GM12878 (cell line): ENCODE measurements at regions not wholly inside any gene's neighbourhood (a gene's known extent, or its start where the extent isn't known, plus 50 kb on each side); places are given as distances from the start of the nearest gene placed in this dataset.

Experiments used
- ATAC-seq: fragments of 200-7000 bp; cut with Tn5 transposase; 3 replicates; pipeline ENCODE4 v1.9.1; 2020; ENCODE audit warnings: mild to moderate bottlenecking, moderate library complexity
- BruUV-seq: library from RNA; stranded (reverse); fragments of 400-500 nt; replicated peaks from 2 replicates; lab custom pipeline; 2021; lab: Mats Ljungman, UMichigan
- CTCF ChIA-PET: fragments of 300-600 bp; sonication (Branson Sonifier 250); formaldehyde crosslinking; extraction: SDS; loops from one replicate; lab custom pipeline; 2021; ENCODE audit warnings: inconsistent platforms; lab: Yijun Ruan, JAX
- POLR2A ChIA-PET: fragments of 350-600 bp; formaldehyde crosslinking; extraction: SDS; loops from one replicate; lab custom pipeline; 2021; ENCODE audit warnings: inconsistent platforms; lab: Charles Lee
- RAD21 ChIA-PET: fragments of 300-600 bp; sonication (Branson Sonifier 250); formaldehyde crosslinking; loops from one replicate; lab custom pipeline; 2023; ENCODE audit warnings: antibody characterized with exemption; ENCODE audit not compliant: unreplicated experiment; lab: Charles Lee
- SMC1A ChIA-PET: fragments of 300-600 bp; sonication (Branson Sonifier 250); formaldehyde crosslinking; loops from one replicate; lab custom pipeline; 2023; ENCODE audit not compliant: unreplicated experiment, uncharacterized antibody; lab: Charles Lee
- DNase-seq: peaks from one replicate; pipeline ENCODE4 v3.0.0-alpha.2; 2011; ENCODE audit warnings: low read depth, low spot score
- FAIRE-seq: peaks from 3 replicates; lab custom pipeline; 2011; peaks lifted over from hg19 to GRCh38; lab: Jason Lieb, UNC
- H2AFZ ChIP-seq: 2 replicates; pipeline ENCODE4 v1.6.0; 2011; ENCODE audit warnings: low read depth, low read length, control low read depth; ENCODE audit not compliant: control insufficient read depth
- H3K27ac ChIP-seq: 2 replicates; pipeline ENCODE4 v1.5.1; 2011; ENCODE audit warnings: control low read depth; ENCODE audit not compliant: control insufficient read depth, insufficient read depth
- H3K27me3 ChIP-seq, 2 experiments: replicated peaks in 1 of 2; 2 replicates each; pipeline versions ENCODE4 v1.6.0 to v1.6.1; 2011; ENCODE audit warnings: low read length in 1 of 2; ENCODE audit not compliant: control insufficient read depth in 2 of 2, insufficient read depth in 2 of 2
- H3K36me3 ChIP-seq, 2 experiments: 2 replicates each; pipeline ENCODE4 v1.5.1; 2011; ENCODE audit warnings: low read length in 1 of 2; ENCODE audit not compliant: control insufficient read depth in 2 of 2, insufficient read depth in 2 of 2
- H3K4me1 ChIP-seq: 2 replicates; pipeline ENCODE4 v1.6.1; 2011; ENCODE audit warnings: mild to moderate bottlenecking, low read length, moderate library complexity, mixed read lengths; ENCODE audit not compliant: control insufficient read depth, insufficient read depth
- H3K4me2 ChIP-seq: 2 replicates; pipeline ENCODE4 v1.6.0; 2011; ENCODE audit warnings: control low read depth; ENCODE audit not compliant: control insufficient read depth, insufficient read depth
- H3K4me3 ChIP-seq: fragments of 200-600 bp; sonication (generic); 2 replicates; pipeline ENCODE4 v1.5.1; 2016
- H3K79me2 ChIP-seq: 2 replicates; pipeline ENCODE4 v1.6.0; 2011; ENCODE audit warnings: low read length; ENCODE audit not compliant: control insufficient read depth, insufficient read depth
- H3K9ac ChIP-seq: 2 replicates; pipeline ENCODE4 v1.8.0; 2011; ENCODE audit warnings: low read length, control low read depth, mixed read lengths; ENCODE audit not compliant: control insufficient read depth, insufficient read depth
- H3K9me3 ChIP-seq: replicated peaks from 3 replicates; pipeline ENCODE4 v1.5.1; 2011; ENCODE audit warnings: mild to moderate bottlenecking, low read length; ENCODE audit not compliant: control insufficient read depth, insufficient read depth
- H4K20me1 ChIP-seq: 2 replicates; pipeline ENCODE4 v1.6.0; 2011; ENCODE audit not compliant: control insufficient read depth, insufficient read depth
- IKZF2 ChIP-seq, 2 experiments: fragments of 450-650 bp; IDR thresholded peaks; 2 replicates each; pipeline ENCODE4 v1.6.1; 2017; ENCODE audit warnings: mild to moderate bottlenecking in 2 of 2, moderate library complexity in 2 of 2
- LARP7 ChIP-seq: fragments of 450-650 bp; IDR thresholded peaks from 2 replicates; pipeline ENCODE4 v1.6.1; 2017; ENCODE audit warnings: mild to moderate bottlenecking
- MEF2B ChIP-seq: fragments of 450-650 bp; IDR thresholded peaks from 2 replicates; pipeline ENCODE4 v1.6.1; 2018; ENCODE audit warnings: mild to moderate bottlenecking, moderate library complexity; ENCODE audit not compliant: partially characterized antibody, poor library complexity, severe bottlenecking
- ZNF592 ChIP-seq: fragments of 450-650 bp; IDR thresholded peaks from 2 replicates; pipeline ENCODE4 v1.6.1; 2017; ENCODE audit warnings: mild to moderate bottlenecking, moderate library complexity
- WGBS: methylation state at CpG from one replicate; pipeline ENCODE4 v1.1.6; 2016; ENCODE audit warnings: low lambda C conversion rate; ENCODE audit not compliant: insufficient replicate concordance, insufficient coverage; ENCODE audit errors: missing lambda C conversion rate; 5-methylcytosine and 5-hydroxymethylcytosine counted together
- in situ Hi-C: fragments of 300-500 bp; cut with MboI; formaldehyde crosslinking; loops from 9 replicates; pipeline ENCODE4 v1.14.3; 2018; ENCODE audit warnings: mixed read lengths
- intact Hi-C: fragments of 100-400 bp; cut with micrococcal nuclease; formaldehyde crosslinking; loops from one replicate; pipeline ENCODE4 v1.14.2; 2022; ENCODE audit not compliant: unreplicated experiment

DNA sequence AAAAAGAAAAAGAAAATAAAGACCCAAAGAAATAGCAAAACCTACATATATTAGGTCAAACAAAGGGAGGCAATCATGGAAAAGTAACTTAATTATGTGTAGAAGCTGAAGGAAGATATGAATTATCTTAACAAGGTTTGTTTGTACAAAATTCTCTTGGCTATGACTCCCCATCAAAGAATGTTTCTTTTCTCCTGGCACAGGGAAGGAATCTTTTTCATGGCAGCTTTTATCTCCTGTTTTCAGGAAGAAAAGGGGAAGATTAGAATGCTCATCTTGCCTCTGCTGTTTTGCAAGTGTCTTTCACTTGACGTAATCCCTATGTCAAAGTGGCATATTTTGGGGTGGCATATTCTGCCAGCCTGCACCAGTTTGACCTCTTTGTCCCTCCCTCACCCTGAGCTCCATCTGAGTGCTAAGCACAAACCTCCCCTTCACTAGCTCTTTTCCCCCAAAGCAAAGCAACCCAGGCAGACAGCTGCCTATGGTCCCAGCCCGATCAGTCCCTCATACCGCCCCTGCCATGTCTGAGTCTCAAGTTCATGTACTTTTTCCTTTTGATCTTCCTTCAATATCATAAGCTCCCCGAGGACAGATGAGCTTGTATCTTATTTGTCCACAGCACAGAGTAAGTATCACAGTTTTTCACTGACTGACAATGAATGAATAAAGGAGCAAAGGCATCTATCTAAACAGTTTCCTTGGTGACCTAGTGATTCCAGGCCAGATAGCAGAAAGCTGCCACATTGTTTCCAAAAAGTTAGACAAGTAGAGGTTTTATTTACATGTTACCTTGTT, 242.8 kb upstream of the ANKRD55 start:
- 73% methylated on average over 4 of the region's 4 CpGs for WGBS
- Histone ChIP-seq H3K4me1 (peaks cover 16% of the 10 kb centered on the region), H3K79me2 (no peaks in the 10 kb centered on the region), H3K4me2 (no peak overlapping the region), H3K9ac (no peak overlapping the region), H4K20me1 (no peaks in the 10 kb centered on the region), H3K36me3 (no peaks in the 10 kb centered on the region), H2AFZ (no peak overlapping the region), H3K27ac (no peak overlapping the region), H3K9me3 (no peaks in the 10 kb centered on the region), H3K4me3 (no peak overlapping the region), H3K27me3 (no peaks in the 10 kb centered on the region)
- in situ Hi-C loops = no loop called here
- POLR2A ChIA-PET = no interaction called here
- no peak for DNase-seq
- TF ChIP-seq MEF2B = no peak
- TF ChIP-seq LARP7 = no peak
- no peak for TF ChIP-seq IKZF2 (IDR thresholded peaks at IDR 0.05)
- no peak for TF ChIP-seq ZNF592
- CTCF ChIA-PET = interaction anchor here (0.5 to 1.2 kb wide), 8 partner anchors 8 to 437 kb away, joined by 3 to 4 read pairs (median 3); no protein-coding TSS in a partner anchor
- BruUV-seq = no TSS peak
- no peak for ATAC-seq
- SMC1A ChIA-PET = interaction anchor here (0.7 to 2.7 kb wide), 9 partner anchors 18 to 363 kb away, joined by 3 to 7 read pairs (median 4); no protein-coding TSS in a partner anchor
- intact Hi-C loops = no loop called here
- RAD21 ChIA-PET = interaction anchor here (0.6 to 1.5 kb wide), 2 partner anchors 89 to 147 kb away, joined by 3 read pairs; no protein-coding TSS in a partner anchor
- no peak for FAIRE-seq
